GM18505 (cell line): ENCODE measurements at regions not wholly inside any gene's neighbourhood (a gene's known extent, or its start where the extent isn't known, plus 50 kb on each side); places are given as distances from the start of the nearest gene placed in this dataset.

Experiments
- ATAC-seq: cut with Tn5 transposase; IDR thresholded peaks from one replicate; pipeline ENCODE4 v1.9.1; 2021; ENCODE audit not compliant: unreplicated experiment
- POLR2A ChIP-seq: IDR thresholded peaks from 4 replicates; pipeline ENCODE4 v1.6.1; 2011; ENCODE audit warnings: borderline replicate concordance; ENCODE audit not compliant: insufficient read depth, insufficient read length; ENCODE audit errors: extremely low read depth

- no peak for TF ChIP-seq POLR2A
- ATAC-seq = no peak
Observed at GRCh38 chr6:4574007-4574406, 202.2 kb upstream of the CDYL start.

DNA sequence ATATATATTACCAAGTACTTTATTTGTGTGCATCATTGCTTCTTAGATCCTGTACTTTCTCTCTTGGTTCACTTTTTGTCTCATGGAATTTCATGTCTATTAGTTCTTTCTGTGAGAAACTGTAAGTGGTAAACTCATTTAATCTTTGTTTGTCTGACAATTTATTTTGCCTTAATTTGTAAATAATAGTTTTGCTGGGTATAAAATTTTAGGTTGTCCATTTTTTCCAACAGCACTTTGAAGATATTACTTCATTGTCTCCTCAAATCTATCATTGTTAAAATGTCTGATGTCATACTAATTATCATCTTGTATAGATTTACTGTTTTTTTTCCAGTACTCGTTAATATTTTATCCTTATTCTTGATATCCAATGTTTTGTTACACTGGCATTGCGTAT, 205.2 kb upstream of the CDYL start:
- ATAC-seq = no peak
- no peak for TF ChIP-seq POLR2A

DNA sequence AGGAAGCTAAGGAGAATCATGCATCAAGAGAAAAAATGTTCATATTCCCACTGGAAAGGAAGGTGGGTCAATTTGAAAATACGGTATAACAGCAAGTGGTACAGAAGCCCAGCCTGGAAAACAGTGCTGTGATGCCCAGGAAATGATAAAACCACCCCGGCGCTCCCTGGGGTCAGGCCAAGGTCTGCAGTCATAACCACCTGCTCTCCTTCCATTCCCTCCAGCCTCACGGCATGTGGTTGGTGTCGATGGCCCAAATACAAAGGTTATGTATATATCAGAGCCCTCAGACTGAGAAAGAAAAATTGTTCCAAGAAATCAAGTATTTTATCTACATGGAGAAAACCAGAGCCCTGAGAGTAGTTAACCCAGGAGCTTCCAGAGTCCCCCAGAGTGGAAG, 208.1 kb upstream of the CDYL start:
- no peak for TF ChIP-seq POLR2A
- no peak for ATAC-seq

GRCh38 chr6:4567141-4567540, 209.1 kb upstream of the CDYL start:
- no peak for TF ChIP-seq POLR2A
- no peak for ATAC-seq

- no peak for TF ChIP-seq POLR2A
- no peak for ATAC-seq
Observed at GRCh38 chr6:4565301-4566250, 210.6 kb upstream of the CDYL start.

- no peak for ATAC-seq
- no peak for TF ChIP-seq POLR2A
Observed at GRCh38 chr6:4564801-4565271, 211.4 kb upstream of the CDYL start.

DNA sequence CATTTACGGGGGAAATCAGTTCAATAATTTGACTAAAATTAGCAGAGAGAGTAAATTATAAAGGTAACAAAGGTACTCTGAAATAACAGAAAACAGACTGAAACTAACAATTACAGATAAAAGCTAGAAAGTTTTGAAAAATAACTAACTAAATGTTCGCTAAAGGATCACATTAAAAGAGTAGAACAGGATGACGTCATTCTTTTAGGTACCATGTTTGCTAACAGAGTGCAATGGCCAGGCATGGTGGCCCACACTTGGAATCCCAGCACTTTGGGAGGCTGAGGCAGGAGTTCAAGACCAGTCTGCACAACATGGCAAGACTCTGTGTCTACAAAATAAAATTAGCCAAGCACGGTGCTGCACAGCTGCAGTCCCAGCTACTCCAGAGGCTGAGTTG, 212.3 kb upstream of the CDYL start:
- TF ChIP-seq POLR2A = no peak
- no peak for ATAC-seq

DNA sequence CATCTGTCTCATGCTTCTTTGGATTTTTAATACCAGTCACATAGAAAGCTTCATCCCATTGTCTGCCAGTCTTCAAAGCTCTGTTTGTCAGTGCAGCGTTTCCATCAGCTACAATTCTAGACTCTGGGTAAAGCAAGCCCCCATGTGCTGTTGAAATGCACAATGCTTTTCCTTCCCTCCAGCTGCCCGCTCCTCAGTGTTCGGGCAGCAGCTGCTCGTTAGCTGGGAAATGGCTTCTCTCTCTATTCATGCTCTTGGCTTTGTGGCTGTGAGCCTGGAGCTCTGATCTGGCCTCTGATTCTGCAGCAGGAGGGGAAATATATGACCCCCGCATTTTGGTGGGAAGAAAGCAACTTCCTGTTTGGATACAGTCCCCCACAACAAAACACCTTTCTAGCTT, 213.0 kb upstream of the CDYL start:
- ATAC-seq = no peak
- no peak for TF ChIP-seq POLR2A

GRCh38 chr6:4561773-4562400, 214.3 kb upstream of the CDYL start:
- no peak for ATAC-seq

DNA sequence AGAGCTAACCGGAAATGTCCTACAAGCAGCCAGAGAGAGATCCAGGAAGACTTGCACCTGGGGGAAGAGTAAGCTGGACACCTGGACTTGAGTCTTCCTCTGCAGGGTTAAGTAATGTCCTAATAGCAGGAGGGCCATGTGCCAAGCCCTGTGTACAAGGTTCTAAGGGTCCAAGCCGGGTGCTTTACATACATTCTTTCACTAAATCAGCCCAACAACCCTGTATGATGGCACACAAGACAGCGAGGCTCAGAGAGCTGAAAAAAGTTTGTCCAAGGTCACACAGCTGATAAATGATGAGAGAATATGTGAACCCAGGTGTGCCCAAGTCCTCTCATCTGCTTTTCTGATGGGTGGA, 215.1 kb upstream of the CDYL start:
- no peak for TF ChIP-seq POLR2A
- no peak for ATAC-seq

More at GRCh38 chr6:4561773-4562400, 214.3 kb upstream of the CDYL start:
- TF ChIP-seq POLR2A = no peak

- TF ChIP-seq POLR2A = no peak
- ATAC-seq = no peak
Observed at GRCh38 chr6:4560221-4561077, 215.8 kb upstream of the CDYL start.

- no peak for TF ChIP-seq POLR2A
- no peak for ATAC-seq
Observed at GRCh38 chr6:4559281-4559875, 216.8 kb upstream of the CDYL start.

DNA sequence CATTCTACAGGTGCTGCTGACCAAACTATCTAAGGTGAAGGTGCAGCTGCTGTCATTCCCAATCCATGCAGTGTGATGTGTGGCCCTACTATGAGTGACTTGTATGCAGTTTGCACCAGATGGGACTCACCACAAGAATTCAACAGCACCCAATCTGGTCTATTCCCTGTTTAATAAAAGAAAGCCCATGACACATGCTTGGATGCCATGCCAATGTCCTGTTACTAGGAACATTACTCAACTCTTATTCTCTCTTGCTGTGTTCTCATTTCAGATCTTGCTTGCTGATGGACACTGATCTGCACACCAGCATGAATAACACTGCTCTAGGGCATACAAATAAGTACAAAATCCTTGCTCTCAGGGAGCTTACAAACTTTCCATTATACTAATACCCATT, 221.6 kb upstream of the CDYL start:
- TF ChIP-seq POLR2A = no peak
- ATAC-seq = no peak
